Testis (tissue), 2 donors: ENCODE measurements at regions not wholly inside any gene's neighbourhood (a gene's known extent, or its start where the extent isn't known, plus 50 kb on each side); places are given as distances from the start of the nearest gene placed in this dataset.
"Not testable (repeated sequence)": the region's sequence is repeated elsewhere in the genome, so short reads cannot be mapped to it uniquely, and the experiment has no call there.

Experiments used
- DNase-seq: peaks from one replicate; pipeline ENCODE4 v3.0.0-alpha.2; 2019
- H3K27ac ChIP-seq, 2 donors: fragments of 200-600 bp; sonication (generic); one replicate each; pipeline ENCODE4 v1.5.1; 2019
- H3K27me3 ChIP-seq: fragments of 200-600 bp; sonication (generic); one replicate; pipeline ENCODE4 v1.5.1; 2019
- H3K36me3 ChIP-seq: fragments of 200-600 bp; sonication (generic); one replicate; pipeline ENCODE4 v1.5.1; 2017; ENCODE audit warnings: low read depth; ENCODE audit errors: missing control alignments
- H3K4me1 ChIP-seq: fragments of 200-600 bp; sonication (generic); one replicate; pipeline ENCODE4 v1.5.1; 2019
- H3K4me3 ChIP-seq, 2 donors: fragments of 200-600 bp; sonication (generic); one replicate each; pipeline ENCODE4 v1.5.1; 2017 to 2019
- H3K9me3 ChIP-seq: fragments of 200-600 bp; sonication (generic); one replicate; pipeline ENCODE4 v1.5.1; 2017
- CTCF ChIP-seq, 3 experiments: fragments of 450-650 bp in 2 of 3; fragments of 200-600 bp in 1 of 3; sonication (generic) in 1 of 3; IDR thresholded peaks; one replicate each; pipeline ENCODE4 v1.5.1; 2016 to 2019; ENCODE audit warnings: antibody characterized with exemption in 3 of 3, mild to moderate bottlenecking in 2 of 3, moderate library complexity in 1 of 3
- POLR2A ChIP-seq: fragments of 450-650 bp; IDR thresholded peaks from one replicate; pipeline ENCODE4 v1.6.1; 2017; ENCODE audit warnings: antibody characterized with exemption, mild to moderate bottlenecking, moderate library complexity
- WGBS, 2 donors: methylation state at CpG; one replicate each; pipeline ENCODE4 v1.1.5; 2018; 5-methylcytosine and 5-hydroxymethylcytosine counted together
- intact Hi-C: fragments of 100-400 bp; cut with DNase I; formaldehyde crosslinking; loops from one replicate; pipeline ENCODE4 v1.15.1; 2023; ENCODE audit warnings: low total_unique reads

- TF ChIP-seq CTCF (IDR thresholded peaks at IDR 0.05) (no peak), POLR2A (no peak)
- 52 to 64% methylated on average over 11 of the region's 11 CpGs for WGBS, 2 donors
- Histone ChIP-seq H3K27me3 (no peaks in the 10 kb centered on the region), H3K4me1 (peaks cover 9% of the 10 kb centered on the region), H3K9me3 (no peaks in the 10 kb centered on the region), H3K27ac (no peak overlapping the region), H3K36me3 (no peaks in the 10 kb centered on the region), H3K4me3 (no peak overlapping the region)
- DNase-seq, result no peak
- intact Hi-C loops, result no loop called here
Observed at GRCh38 chr6:169093066-169093723, 160.5 kb downstream of the THBS2 start.

- no peak for DNase-seq
- Histone ChIP-seq H3K9me3 (no peaks in the 10 kb centered on the region), H3K4me3 (no peak overlapping the region), H3K27me3 (no peaks in the 10 kb centered on the region), H3K4me1 (peaks cover 9% of the 10 kb centered on the region), H3K36me3 (no peaks in the 10 kb centered on the region), H3K27ac (no peak overlapping the region)
- no peak for TF ChIP-seq CTCF (IDR thresholded peaks at IDR 0.05)
- no peak for TF ChIP-seq POLR2A
- intact Hi-C loops, result no loop called here
- WGBS, 2 donors, result 65 to 66% methylated on average over 3 of the region's 3 CpGs
Observed at GRCh38 chr6:169092375-169092774, 161.3 kb downstream of the THBS2 start.

GRCh38 chr6:169090514-169091127 is 163.0 kb downstream of the THBS2 start:
- H3K36me3 ChIP-seq, intact Hi-C loops, H3K4me3 ChIP-seq, DNase-seq, H3K27ac ChIP-seq, H3K27me3 ChIP-seq, H3K4me1 ChIP-seq, H3K9me3 ChIP-seq: not testable (repeated sequence)
- WGBS, 2 donors, result 56 to 68% methylated on average over 2 of the region's 2 CpGs

- Histone ChIP-seq H3K4me1 (no peaks in the 10 kb centered on the region), H3K9me3 (no peaks in the 10 kb centered on the region), H3K27ac (no peak overlapping the region), H3K4me3 (no peak overlapping the region), H3K27me3 (no peaks in the 10 kb centered on the region), H3K36me3 (no peaks in the 10 kb centered on the region)
- no peak for DNase-seq
- no peak for TF ChIP-seq POLR2A
- no peak for TF ChIP-seq CTCF (IDR thresholded peaks at IDR 0.05)
- intact Hi-C loops, result no loop called here
- 71 to 79% methylated on average over 2 of the region's 2 CpGs for WGBS, 2 donors
Observed at GRCh38 chr6:169088762-169089161, 164.9 kb downstream of the THBS2 start.

- DNase-seq, result no peak
- no peaks in the 10 kb centered on the region for H3K36me3 ChIP-seq
- WGBS, 2 donors, result 82 to 83% methylated on average over 3 of the region's 3 CpGs
- no peak overlapping the region for H3K4me3 ChIP-seq
- no peaks in the 10 kb centered on the region for H3K4me1 ChIP-seq
- no peaks in the 10 kb centered on the region for H3K9me3 ChIP-seq
- H3K27ac ChIP-seq, result no peak overlapping the region
- H3K27me3 ChIP-seq, result no peaks in the 10 kb centered on the region
- intact Hi-C loops, result no loop called here
- TF ChIP-seq POLR2A, result no peak
- no peak for TF ChIP-seq CTCF (IDR thresholded peaks at IDR 0.05)
Observed at GRCh38 chr6:169087443-169088041, 166.1 kb downstream of the THBS2 start.

- DNase-seq, H3K4me1 ChIP-seq, H3K36me3 ChIP-seq, H3K9me3 ChIP-seq, H3K27me3 ChIP-seq, H3K4me3 ChIP-seq, H3K27ac ChIP-seq, intact Hi-C loops: not testable (repeated sequence)
- 94% methylated on average over 6 of the region's 6 CpGs for WGBS, 2 donors
Observed at GRCh38 chr6:169086616-169087015, 167.0 kb downstream of the THBS2 start.
